SK-N-SH treated with all-trans-retinoic acid at 6 μM for 48 hours (cell line): ENCODE measurements at regions not wholly inside any gene's neighbourhood (a gene's known extent, or its start where the extent isn't known, plus 50 kb on each side); places are given as distances from the start of the nearest gene placed in this dataset.

Source experiments
- CSDC2 ChIP-seq: fragments of 250-450 bp; sonication (Bioruptor Pico); IDR thresholded peaks from 2 replicates; pipeline ENCODE4 v1.5.0; 2020; ENCODE audit warnings: mild to moderate bottlenecking, moderate library complexity
- ISL1 ChIP-seq: fragments of 250-450 bp; sonication (Bioruptor Pico); IDR thresholded peaks from 2 replicates; pipeline ENCODE4 v2.1.2; 2022; ENCODE audit warnings: mild to moderate bottlenecking, moderate library complexity
- SNAI2 ChIP-seq: fragments of 250-450 bp; sonication (Bioruptor Pico); IDR thresholded peaks from 2 replicates; pipeline ENCODE4 v1.5.0; 2020; ENCODE audit warnings: mild to moderate bottlenecking, moderate library complexity
- TOX ChIP-seq: fragments of 250-450 bp; sonication (Bioruptor Pico); IDR thresholded peaks from 2 replicates; pipeline ENCODE4 v1.8.0; 2021; ENCODE audit warnings: mild to moderate bottlenecking, moderate library complexity, borderline replicate concordance
- ZFP3 ChIP-seq: fragments of 250-450 bp; sonication (Bioruptor Pico); IDR thresholded peaks from 2 replicates; pipeline ENCODE4 v1.5.0; 2020; ENCODE audit warnings: mild to moderate bottlenecking, moderate library complexity
- ZFP30 ChIP-seq: fragments of 450-650 bp; formaldehyde crosslinking; IDR thresholded peaks from 2 replicates; pipeline ENCODE4 v1.5.0; 2022; ENCODE audit warnings: mild to moderate bottlenecking, moderate library complexity
- TF ChIP-seq, protein P1 (sequence below): fragments of 250-450 bp; sonication (Bioruptor Pico); IDR thresholded peaks from 2 replicates; pipeline ENCODE4 v1.8.0; 2020; ENCODE audit warnings: mild to moderate bottlenecking, moderate library complexity, borderline replicate concordance
- TF ChIP-seq, protein P2 (sequence below): fragments of 250-450 bp; sonication (Bioruptor Pico); IDR thresholded peaks from 2 replicates; pipeline ENCODE4 v1.8.0; 2021; ENCODE audit warnings: low read depth, mild to moderate bottlenecking, moderate library complexity, borderline replicate concordance

DNA sequence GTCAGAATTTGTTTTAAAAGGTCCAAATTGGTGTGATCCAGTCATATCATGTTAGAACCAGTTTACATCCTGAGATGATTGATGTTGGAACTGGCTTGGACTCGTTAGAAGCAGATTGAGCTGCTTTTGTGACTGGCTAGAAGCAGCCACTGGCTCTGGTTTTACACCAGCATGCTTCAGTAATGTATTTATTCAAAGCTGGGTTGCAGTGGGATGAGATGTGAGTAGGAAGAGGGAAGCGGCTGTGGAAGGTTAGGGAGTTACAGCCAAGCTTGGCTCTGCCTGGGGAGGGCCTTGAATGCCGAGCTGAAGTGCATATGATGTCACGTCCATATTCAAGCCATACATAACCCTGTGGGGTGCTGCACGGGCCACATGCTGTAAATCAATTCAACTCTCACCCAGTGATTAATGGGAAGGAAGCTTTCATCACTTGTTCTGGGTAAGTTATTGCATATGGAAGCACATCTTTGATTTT lies 104.0 kb upstream of the SMAD3 start:
- TF ChIP-seq SNAI2 (no peak), CSDC2 (CRISPR knock-in tag) (no peak), ZFP30 (CRISPR knock-in tag) (no peak), ISL1 (CRISPR knock-in tag) (no peak), ZFP3 (no peak), TOX (no peak)
- TF ChIP-seq, protein P1, sequence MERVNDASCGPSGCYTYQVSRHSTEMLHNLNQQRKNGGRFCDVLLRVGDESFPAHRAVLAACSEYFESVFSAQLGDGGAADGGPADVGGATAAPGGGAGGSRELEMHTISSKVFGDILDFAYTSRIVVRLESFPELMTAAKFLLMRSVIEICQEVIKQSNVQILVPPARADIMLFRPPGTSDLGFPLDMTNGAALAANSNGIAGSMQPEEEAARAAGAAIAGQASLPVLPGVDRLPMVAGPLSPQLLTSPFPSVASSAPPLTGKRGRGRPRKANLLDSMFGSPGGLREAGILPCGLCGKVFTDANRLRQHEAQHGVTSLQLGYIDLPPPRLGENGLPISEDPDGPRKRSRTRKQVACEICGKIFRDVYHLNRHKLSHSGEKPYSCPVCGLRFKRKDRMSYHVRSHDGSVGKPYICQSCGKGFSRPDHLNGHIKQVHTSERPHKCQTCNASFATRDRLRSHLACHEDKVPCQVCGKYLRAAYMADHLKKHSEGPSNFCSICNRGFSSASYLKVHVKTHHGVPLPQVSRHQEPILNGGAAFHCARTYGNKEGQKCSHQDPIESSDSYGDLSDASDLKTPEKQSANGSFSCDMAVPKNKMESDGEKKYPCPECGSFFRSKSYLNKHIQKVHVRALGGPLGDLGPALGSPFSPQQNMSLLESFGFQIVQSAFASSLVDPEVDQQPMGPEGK (CRISPR knock-in tag), result no peak
- TF ChIP-seq, protein P2, sequence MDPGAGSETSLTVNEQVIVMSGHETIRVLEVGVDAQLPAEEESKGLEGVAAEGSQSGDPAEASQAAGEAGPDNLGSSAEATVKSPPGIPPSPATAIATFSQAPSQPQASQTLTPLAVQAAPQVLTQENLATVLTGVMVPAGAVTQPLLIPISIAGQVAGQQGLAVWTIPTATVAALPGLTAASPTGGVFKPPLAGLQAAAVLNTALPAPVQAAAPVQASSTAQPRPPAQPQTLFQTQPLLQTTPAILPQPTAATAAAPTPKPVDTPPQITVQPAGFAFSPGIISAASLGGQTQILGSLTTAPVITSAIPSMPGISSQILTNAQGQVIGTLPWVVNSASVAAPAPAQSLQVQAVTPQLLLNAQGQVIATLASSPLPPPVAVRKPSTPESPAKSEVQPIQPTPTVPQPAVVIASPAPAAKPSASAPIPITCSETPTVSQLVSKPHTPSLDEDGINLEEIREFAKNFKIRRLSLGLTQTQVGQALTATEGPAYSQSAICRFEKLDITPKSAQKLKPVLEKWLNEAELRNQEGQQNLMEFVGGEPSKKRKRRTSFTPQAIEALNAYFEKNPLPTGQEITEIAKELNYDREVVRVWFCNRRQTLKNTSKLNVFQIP (CRISPR knock-in tag), result no peak
